Ascending aorta (tissue), 2 donors: ENCODE measurements at regions not wholly inside any gene's neighbourhood (a gene's known extent, or its start where the extent isn't known, plus 50 kb on each side); places are given as distances from the start of the nearest gene placed in this dataset.

Experiments
- DNase-seq, 2 donors: peaks; one replicate each; pipeline ENCODE4 v3.0.0-alpha.2; 2019; ENCODE audit warnings: low spot score in 2 of 2
- H3K27ac ChIP-seq, 2 donors: fragments of 200-600 bp; sonication (generic); one replicate each; pipeline ENCODE4 v1.5.1; 2016 to 2017; ENCODE audit warnings: mild to moderate bottlenecking in 1 of 2
- H3K27me3 ChIP-seq: fragments of 200-600 bp; sonication (generic); one replicate; pipeline ENCODE4 v1.5.1; 2017
- H3K36me3 ChIP-seq, 2 donors: fragments of 200-600 bp; sonication (generic); one replicate each; pipeline ENCODE4 v1.5.1; 2016
- H3K4me1 ChIP-seq, 2 donors: fragments of 200-600 bp; sonication (generic); one replicate each; pipeline ENCODE4 v1.5.1; 2016 to 2017; ENCODE audit warnings: mild to moderate bottlenecking in 1 of 2
- H3K4me3 ChIP-seq, 2 donors: fragments of 200-600 bp; sonication (generic); one replicate each; pipeline ENCODE4 v1.5.1; 2016 to 2017; ENCODE audit warnings: mild to moderate bottlenecking in 1 of 2
- H3K9me3 ChIP-seq, 2 donors: fragments of 200-600 bp; sonication (generic); one replicate each; pipeline ENCODE4 v1.5.1; 2016
- intact Hi-C: fragments of 100-400 bp; cut with DNase I; formaldehyde crosslinking; loops from one replicate; pipeline ENCODE4 v1.15.1; 2023
- TF ChIP-seq, protein P1 (sequence below), 3 experiments: fragments of 200-600 bp in 2 of 3; fragments of 450-650 bp in 1 of 3; sonication (generic) in 2 of 3; IDR thresholded peaks; one replicate each; pipeline ENCODE4 v1.5.1; 2016 to 2019; ENCODE audit warnings: antibody characterized with exemption in 3 of 3, mild to moderate bottlenecking in 1 of 3, moderate library complexity in 1 of 3

DNA sequence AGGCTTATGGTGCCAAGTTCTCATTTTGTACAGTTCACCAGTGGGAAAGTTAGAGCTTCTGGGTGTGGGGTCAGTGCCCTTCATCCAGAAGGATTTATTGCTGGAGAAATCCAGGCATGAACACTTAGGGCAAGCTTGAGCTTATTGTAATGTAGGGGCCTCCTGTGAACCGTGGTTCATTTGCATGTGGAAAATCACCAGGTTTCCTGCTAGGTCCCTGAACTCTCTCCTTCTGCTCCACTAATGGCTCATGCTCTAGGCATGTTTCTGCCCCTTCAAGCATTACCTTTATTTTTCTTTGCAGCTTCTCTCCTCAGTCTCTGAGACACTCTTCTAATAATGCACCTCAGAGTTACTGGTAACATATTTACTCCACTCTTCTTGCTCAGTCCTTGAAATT is 79.3 kb upstream of the FAM98A start:
- Histone ChIP-seq H3K36me3 (no peaks in the 10 kb centered on the region), H3K27me3 (no peaks in the 10 kb centered on the region), H3K4me1 (no peaks in the 10 kb centered on the region), H3K27ac (no peak overlapping the region), H3K9me3 (no peaks in the 10 kb centered on the region), H3K4me3 (no peak overlapping the region)
- TF ChIP-seq, protein P1, sequence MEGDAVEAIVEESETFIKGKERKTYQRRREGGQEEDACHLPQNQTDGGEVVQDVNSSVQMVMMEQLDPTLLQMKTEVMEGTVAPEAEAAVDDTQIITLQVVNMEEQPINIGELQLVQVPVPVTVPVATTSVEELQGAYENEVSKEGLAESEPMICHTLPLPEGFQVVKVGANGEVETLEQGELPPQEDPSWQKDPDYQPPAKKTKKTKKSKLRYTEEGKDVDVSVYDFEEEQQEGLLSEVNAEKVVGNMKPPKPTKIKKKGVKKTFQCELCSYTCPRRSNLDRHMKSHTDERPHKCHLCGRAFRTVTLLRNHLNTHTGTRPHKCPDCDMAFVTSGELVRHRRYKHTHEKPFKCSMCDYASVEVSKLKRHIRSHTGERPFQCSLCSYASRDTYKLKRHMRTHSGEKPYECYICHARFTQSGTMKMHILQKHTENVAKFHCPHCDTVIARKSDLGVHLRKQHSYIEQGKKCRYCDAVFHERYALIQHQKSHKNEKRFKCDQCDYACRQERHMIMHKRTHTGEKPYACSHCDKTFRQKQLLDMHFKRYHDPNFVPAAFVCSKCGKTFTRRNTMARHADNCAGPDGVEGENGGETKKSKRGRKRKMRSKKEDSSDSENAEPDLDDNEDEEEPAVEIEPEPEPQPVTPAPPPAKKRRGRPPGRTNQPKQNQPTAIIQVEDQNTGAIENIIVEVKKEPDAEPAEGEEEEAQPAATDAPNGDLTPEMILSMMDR (IDR thresholded peaks at IDR 0.05): no peak
- no peak for DNase-seq
- intact Hi-C loops: loop anchor here (10.0 kb wide), 1 partner anchor 1736 kb away; no protein-coding TSS in a partner anchor

- intact Hi-C loops: loop anchor here (10.0 kb wide), 1 partner anchor 1741 kb away; no protein-coding TSS in a partner anchor
- no peak for DNase-seq
- Histone ChIP-seq H3K27ac (no peak overlapping the region), H3K27me3 (no peaks in the 10 kb centered on the region), H3K4me1 (no peaks in the 10 kb centered on the region), H3K36me3 (no peaks in the 10 kb centered on the region), H3K4me3 (no peak overlapping the region), H3K9me3 (no peaks in the 10 kb centered on the region)
- TF ChIP-seq, protein P1 (IDR thresholded peaks at IDR 0.05): peak; percentile 10 to 50 (median 35)
These were observed 74.8 kb upstream of the FAM98A start for GRCh38 chr2:33673937-33674336.

GRCh38 chr2:33672896-33673295 is 73.8 kb upstream of the FAM98A start:
- intact Hi-C loops: loop anchor here (10.0 kb wide), 1 partner anchor 1742 kb away; no protein-coding TSS in a partner anchor
- DNase-seq: no peak
- H3K27ac ChIP-seq: no peak overlapping the region
- TF ChIP-seq, protein P1 (IDR thresholded peaks at IDR 0.05): no peak
- no peaks in the 10 kb centered on the region for H3K4me1 ChIP-seq
- no peak overlapping the region for H3K4me3 ChIP-seq
- no peaks in the 10 kb centered on the region for H3K36me3 ChIP-seq
- H3K9me3 ChIP-seq: no peaks in the 10 kb centered on the region
- no peaks in the 10 kb centered on the region for H3K27me3 ChIP-seq

DNA sequence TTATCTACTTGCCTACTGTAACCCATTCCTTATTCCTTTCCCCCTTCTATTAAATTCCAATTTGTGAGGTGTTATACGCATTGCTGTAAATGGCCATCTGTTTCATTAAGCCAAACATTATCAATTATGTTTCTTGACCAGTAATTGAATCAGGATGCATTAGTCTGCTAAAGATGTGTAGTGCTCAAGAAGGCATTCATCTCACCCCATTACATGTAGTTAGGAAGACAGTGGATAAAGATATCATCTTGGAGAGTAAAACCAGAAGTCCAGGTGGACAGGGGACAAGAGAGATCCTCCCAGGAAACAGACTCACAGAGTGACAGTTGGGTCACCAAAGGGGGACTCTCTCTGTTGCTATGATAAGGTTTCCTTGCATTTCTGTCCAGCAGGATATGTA is 73.3 kb upstream of the FAM98A start:
- H3K4me1 ChIP-seq: no peaks in the 10 kb centered on the region
- no peaks in the 10 kb centered on the region for H3K9me3 ChIP-seq
- TF ChIP-seq, protein P1 (IDR thresholded peaks at IDR 0.05): no peak
- no peaks in the 10 kb centered on the region for H3K36me3 ChIP-seq
- no peaks in the 10 kb centered on the region for H3K27me3 ChIP-seq
- H3K4me3 ChIP-seq: no peak overlapping the region
- intact Hi-C loops: loop anchor here (10.0 kb wide), 1 partner anchor 1742 kb away; no protein-coding TSS in a partner anchor
- no peak overlapping the region for H3K27ac ChIP-seq
- DNase-seq: no peak

DNA sequence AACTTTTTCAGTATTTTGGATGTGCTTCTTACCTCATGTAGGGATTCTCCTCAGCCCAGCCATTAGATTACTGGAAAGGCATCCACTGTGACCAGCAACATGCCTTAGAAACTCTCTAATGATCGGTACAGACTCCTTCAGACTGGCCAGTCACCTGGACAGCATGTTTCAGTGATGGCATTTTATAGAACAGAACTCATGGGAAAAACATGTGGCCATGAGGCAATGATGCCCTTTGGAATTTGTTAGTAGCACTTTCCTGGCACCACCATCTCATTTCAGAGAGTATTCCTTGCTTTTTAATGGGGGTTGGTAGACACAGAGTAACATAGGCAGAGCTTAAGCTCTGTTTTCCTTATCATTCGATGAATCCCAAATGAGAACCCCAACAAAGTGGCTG is 72.1 kb upstream of the FAM98A start:
- no peaks in the 10 kb centered on the region for H3K4me1 ChIP-seq
- no peaks in the 10 kb centered on the region for H3K36me3 ChIP-seq
- H3K27me3 ChIP-seq: no peaks in the 10 kb centered on the region
- intact Hi-C loops: loop anchor here (10.0 kb wide), 1 partner anchor 1744 kb away; no protein-coding TSS in a partner anchor
- no peaks in the 10 kb centered on the region for H3K9me3 ChIP-seq
- H3K27ac ChIP-seq: no peak overlapping the region
- no peak for DNase-seq
- H3K4me3 ChIP-seq: no peak overlapping the region
- TF ChIP-seq, protein P1 (IDR thresholded peaks at IDR 0.05): no peak
